GM23338 (cell line): ENCODE measurements at regions not wholly inside any gene's neighbourhood (a gene's known extent, or its start where the extent isn't known, plus 50 kb on each side); places are given as distances from the start of the nearest gene placed in this dataset.

Source experiments
- ATAC-seq: fragments of 200-7000 bp; cut with Tn5 transposase; 3 replicates; pipeline ENCODE4 v1.9.1; 2020
- DNase-seq: peaks from one replicate; pipeline ENCODE4 v3.0.0-alpha.2; 2015; ENCODE audit warnings: low spot score
- H2AFZ ChIP-seq: fragments of 200-600 bp; sonication (generic); 2 replicates; pipeline ENCODE4 v1.8.0; 2016; ENCODE audit warnings: antibody characterized with exemption, mild to moderate bottlenecking, moderate library complexity
- H3F3A ChIP-seq: fragments of 200-600 bp; sonication (generic); replicated peaks from 2 replicates; pipeline ENCODE4 v1.8.0; 2017; ENCODE audit warnings: antibody characterized with exemption, mixed run types, low read depth
- H3K27ac ChIP-seq: fragments of 200-600 bp; sonication (generic); 2 replicates; pipeline ENCODE4 v1.6.1; 2016; ENCODE audit warnings: low read depth
- H3K27me3 ChIP-seq: fragments of 200-600 bp; sonication (generic); 2 replicates; pipeline ENCODE4 v1.8.0; 2016; ENCODE audit warnings: mild to moderate bottlenecking, mixed run types, moderate library complexity; ENCODE audit not compliant: insufficient read depth
- H3K36me3 ChIP-seq: fragments of 200-600 bp; sonication (generic); 2 replicates; pipeline ENCODE4 v1.8.0; 2016; ENCODE audit warnings: mild to moderate bottlenecking; ENCODE audit not compliant: insufficient read depth
- H3K4me1 ChIP-seq: fragments of 200-600 bp; sonication (generic); 2 replicates; pipeline ENCODE4 v1.8.0; 2016; ENCODE audit warnings: mild to moderate bottlenecking, moderate library complexity; ENCODE audit not compliant: insufficient read depth
- H3K4me2 ChIP-seq: fragments of 200-600 bp; sonication (generic); 2 replicates; pipeline ENCODE4 v1.7.1; 2017; ENCODE audit warnings: mixed run types
- H3K4me3 ChIP-seq: fragments of 200-600 bp; sonication (generic); 2 replicates; pipeline ENCODE4 v1.6.1; 2016; ENCODE audit warnings: mixed run types
- H3K79me2 ChIP-seq: fragments of 200-600 bp; sonication (generic); replicated peaks from 2 replicates; pipeline ENCODE4 v1.8.0; 2017; ENCODE audit warnings: mild to moderate bottlenecking; ENCODE audit not compliant: insufficient read depth
- H3K9me2 ChIP-seq: fragments of 200-600 bp; sonication (generic); 2 replicates; pipeline ENCODE4 v1.8.0; 2017; ENCODE audit not compliant: insufficient read depth
- H4K20me1 ChIP-seq: fragments of 200-600 bp; sonication (generic); replicated peaks from 2 replicates; pipeline ENCODE4 v1.8.0; 2017; ENCODE audit warnings: mild to moderate bottlenecking; ENCODE audit not compliant: insufficient read depth
- H3K27ac Mint-ChIP-seq: 2 replicates; pipeline ENCODE4 v1.8.0; 2020; ENCODE audit warnings: inconsistent platforms, mild to moderate bottlenecking, moderate library complexity, mixed read lengths
- H3K27me3 Mint-ChIP-seq: 3 replicates; pipeline ENCODE4 v1.8.0; 2022; ENCODE audit warnings: low read depth, mild to moderate bottlenecking, moderate library complexity, mixed read lengths, inconsistent platforms; ENCODE audit not compliant: insufficient read depth, poor library complexity
- H3K36me3 Mint-ChIP-seq: 3 replicates; pipeline ENCODE4 v1.8.0; 2021; ENCODE audit warnings: low read depth, mild to moderate bottlenecking, inconsistent platforms, moderate library complexity, mixed read lengths
- H3K4me1 Mint-ChIP-seq: 3 replicates; pipeline ENCODE4 v1.8.0; 2020; ENCODE audit warnings: mild to moderate bottlenecking, inconsistent platforms, mixed read lengths
- H3K4me3 Mint-ChIP-seq: 3 replicates; pipeline ENCODE4 v1.8.0; 2021; ENCODE audit warnings: moderate library complexity, mild to moderate bottlenecking, inconsistent platforms, mixed read lengths
- H3K9me3 Mint-ChIP-seq: 3 replicates; pipeline ENCODE4 v1.8.0; 2020; ENCODE audit warnings: moderate library complexity, mild to moderate bottlenecking, inconsistent platforms, mixed read lengths
- CREB1 ChIP-seq: fragments of 250-450 bp; sonication (Bioruptor Pico); IDR thresholded peaks from 2 replicates; pipeline ENCODE4 v1.5.0; 2020; ENCODE audit warnings: low read depth, mild to moderate bottlenecking, moderate library complexity
- CTCF ChIP-seq, 2 experiments: fragments of 200-600 bp in 1 of 2; sonication (generic) in 1 of 2; conservative IDR thresholded peaks; 2 replicates each; pipeline versions ENCODE4 v1.5.1 to v1.6.1; 2016 to 2017; ENCODE audit warnings: antibody characterized with exemption in 2 of 2, low read depth in 2 of 2, mild to moderate bottlenecking in 2 of 2, moderate library complexity in 1 of 2
- ETS1 ChIP-seq: IDR thresholded peaks from 2 replicates; pipeline ENCODE4 v1.6.1; 2016; ENCODE audit warnings: antibody characterized with exemption
- EZH2 ChIP-seq: fragments of 200-600 bp; sonication (generic); IDR thresholded peaks from one replicate; pipeline ENCODE4 v1.8.0; 2017; ENCODE audit warnings: antibody characterized with exemption, mild to moderate bottlenecking, low read depth; ENCODE audit not compliant: unreplicated experiment
- EZH2phosphoT487 ChIP-seq: fragments of 200-600 bp; sonication (generic); IDR thresholded peaks from one replicate; pipeline ENCODE4 v1.8.1; 2018; ENCODE audit warnings: antibody characterized with exemption; ENCODE audit not compliant: unreplicated experiment
- JUNB ChIP-seq: IDR thresholded peaks from one replicate; pipeline ENCODE4 v1.6.1; 2016; ENCODE audit warnings: antibody characterized with exemption; ENCODE audit not compliant: unreplicated experiment
- NANOG ChIP-seq: IDR thresholded peaks from 2 replicates; pipeline ENCODE4 v1.6.1; 2016; ENCODE audit warnings: antibody characterized with exemption, borderline replicate concordance
- POLR2AphosphoS5 ChIP-seq: IDR thresholded peaks from 2 replicates; pipeline ENCODE4 v1.6.1; 2016; ENCODE audit warnings: antibody characterized with exemption, low read depth
- REST ChIP-seq: IDR thresholded peaks from one replicate; pipeline ENCODE4 v1.6.1; 2018; ENCODE audit warnings: antibody characterized with exemption; ENCODE audit not compliant: unreplicated experiment
- ZNF114 ChIP-seq: fragments of 250-450 bp; sonication (Bioruptor Pico); IDR thresholded peaks from 2 replicates; pipeline ENCODE4 v1.5.0; 2020; ENCODE audit warnings: mild to moderate bottlenecking, moderate library complexity
- ZNF331 ChIP-seq: fragments of 250-450 bp; sonication (Bioruptor Pico); IDR thresholded peaks from 2 replicates; pipeline ENCODE4 v1.5.0; 2020; ENCODE audit warnings: low read depth, mild to moderate bottlenecking, moderate library complexity
- ZNF462 ChIP-seq: fragments of 250-450 bp; sonication (Bioruptor Pico); IDR thresholded peaks from 2 replicates; pipeline ENCODE4 v1.5.0; 2020; ENCODE audit warnings: mild to moderate bottlenecking, moderate library complexity

GRCh38 chr4:99749445-99750391 is 66.9 kb upstream of the DAPP1 start:
- no peak for ATAC-seq
- DNase-seq: no peak
- Histone ChIP-seq H4K20me1 (no peaks in the 10 kb centered on the region), H3K4me2 (no peak overlapping the region), H3K36me3 (no peaks in the 10 kb centered on the region), H3K27me3 (no peaks in the 10 kb centered on the region), H3F3A (no peaks in the 10 kb centered on the region), H3K79me2 (no peaks in the 10 kb centered on the region), H3K4me1 (no peaks in the 10 kb centered on the region), H3K27ac (no peak overlapping the region), H3K4me3 (no peak overlapping the region), H3K9me2 (0 out of 2 replicates have a peak, but pooled peaks cover 4% of the 10 kb centered on the region), H2AFZ (peak overlapping the region; percentile 9; the same call in 1 of the 2 replicates)
- no peak overlapping the region for H3K27ac Mint-ChIP-seq
- H3K9me3 Mint-ChIP-seq: no peaks in the 10 kb centered on the region; the same call in 2 of the 3 replicates
- TF ChIP-seq ZNF331: no peak
- TF ChIP-seq EZH2phosphoT487: no peak
- TF ChIP-seq ETS1: no peak
- TF ChIP-seq REST: no peak
- TF ChIP-seq JUNB: no peak
- TF ChIP-seq EZH2: no peak
- TF ChIP-seq NANOG: no peak
- TF ChIP-seq CREB1 (CRISPR knock-in tag): no peak
- TF ChIP-seq ZNF114 (CRISPR knock-in tag): no peak
- TF ChIP-seq ZNF462 (CRISPR knock-in tag): no peak
- TF ChIP-seq CTCF (conservative IDR thresholded peaks at IDR 0.05; ENCODE audit: low read depth in 2 of 2): no peak
- no peak for TF ChIP-seq POLR2AphosphoS5
- H3K4me3 Mint-ChIP-seq: no peak overlapping the region
- no peaks in the 10 kb centered on the region for H3K27me3 Mint-ChIP-seq
- no peaks in the 10 kb centered on the region for H3K4me1 Mint-ChIP-seq
- H3K36me3 Mint-ChIP-seq: no peaks in the 10 kb centered on the region
